WTC11 (cell line): ENCODE measurements at regions not wholly inside any gene's neighbourhood (a gene's known extent, or its start where the extent isn't known, plus 50 kb on each side); places are given as distances from the start of the nearest gene placed in this dataset.

Experiments used
- ATAC-seq: fragments of 200-7000 bp; cut with Tn5 transposase; 2 replicates; pipeline ENCODE4 v1.10.0; 2021; ENCODE audit warnings: mild to moderate bottlenecking, moderate library complexity
- CTCF ChIA-PET: fragments of 300-600 bp; sonication (Branson Sonifier 250); formaldehyde crosslinking; loops from one replicate; lab custom pipeline; 2021; ENCODE audit warnings: antibody characterized with exemption; lab: Charles Lee
- POLR2A ChIA-PET: fragments of 350-600 bp; sonication (Branson Sonifier 250); formaldehyde crosslinking; loops from one replicate; lab custom pipeline; 2021; ENCODE audit warnings: antibody characterized with exemption; lab: Charles Lee
- DNase-seq: peaks from one replicate; pipeline ENCODE4 v3.0.0; 2021; ENCODE audit warnings: low spot score
- H3K27ac Mint-ChIP-seq: 2 replicates; pipeline ENCODE4 v1.8.0; 2021; ENCODE audit warnings: mixed read lengths
- H3K27me3 Mint-ChIP-seq: 2 replicates; pipeline ENCODE4 v1.8.0; 2021; ENCODE audit warnings: low read depth, mild to moderate bottlenecking, moderate library complexity, mixed read lengths
- H3K36me3 Mint-ChIP-seq: 2 replicates; pipeline ENCODE4 v1.8.0; 2021; ENCODE audit warnings: mixed read lengths
- H3K4me1 Mint-ChIP-seq: 2 replicates; pipeline ENCODE4 v1.8.0; 2022; ENCODE audit warnings: mixed read lengths
- H3K4me3 Mint-ChIP-seq: 2 replicates; pipeline ENCODE4 v1.8.0; 2021; ENCODE audit warnings: mild to moderate bottlenecking, moderate library complexity, mixed read lengths
- H3K9me3 Mint-ChIP-seq: 2 replicates; pipeline ENCODE4 v1.8.0; 2021; ENCODE audit warnings: mixed read lengths
- ATF1 ChIP-seq: sonication (generic); formaldehyde crosslinking; IDR thresholded peaks from 2 replicates; pipeline ENCODE4 v1.8.1; 2023; ENCODE audit warnings: mild to moderate bottlenecking, moderate library complexity, missing genetic modification reagents
- ATF2 ChIP-seq: sonication (generic); formaldehyde crosslinking; IDR thresholded peaks from 2 replicates; pipeline ENCODE4 v1.8.1; 2022; ENCODE audit warnings: low read depth, missing genetic modification reagents, borderline replicate concordance
- FOXP4 ChIP-seq: sonication (generic); formaldehyde crosslinking; IDR thresholded peaks from 2 replicates; pipeline ENCODE4 v1.8.0; 2022; ENCODE audit warnings: mild to moderate bottlenecking, missing genetic modification reagents
- GRHL2 ChIP-seq: fragments of 250-450 bp; sonication (Bioruptor Pico); IDR thresholded peaks from 2 replicates; pipeline ENCODE4 v1.8.0; 2022; ENCODE audit warnings: mild to moderate bottlenecking, moderate library complexity; ENCODE audit not compliant: insufficient replicate concordance, severe bottlenecking
- RELA ChIP-seq: sonication (generic); formaldehyde crosslinking; IDR thresholded peaks from 2 replicates; pipeline ENCODE4 v1.8.1; 2022; ENCODE audit warnings: missing genetic modification reagents, mild to moderate bottlenecking, borderline replicate concordance
- SMAD3 ChIP-seq: sonication (generic); formaldehyde crosslinking; IDR thresholded peaks from 2 replicates; pipeline ENCODE4 v1.8.0; 2022; ENCODE audit warnings: missing genetic modification reagents, mild to moderate bottlenecking, borderline replicate concordance
- SMAD4 ChIP-seq: sonication (generic); formaldehyde crosslinking; IDR thresholded peaks from 2 replicates; pipeline ENCODE4 v1.8.0; 2022; ENCODE audit warnings: mild to moderate bottlenecking, missing genetic modification reagents
- TCF7 ChIP-seq: sonication (generic); formaldehyde crosslinking; IDR thresholded peaks from 2 replicates; pipeline ENCODE4 v1.8.0; 2022; ENCODE audit warnings: mild to moderate bottlenecking, low read depth, missing genetic modification reagents, moderate library complexity
- TEAD4 ChIP-seq: sonication (generic); formaldehyde crosslinking; IDR thresholded peaks from 2 replicates; pipeline ENCODE4 v1.8.0; 2022; ENCODE audit warnings: mild to moderate bottlenecking, missing genetic modification reagents
- ZBTB21 ChIP-seq: sonication (generic); formaldehyde crosslinking; IDR thresholded peaks from 2 replicates; pipeline ENCODE4 v1.8.1; 2023; ENCODE audit warnings: mild to moderate bottlenecking, missing genetic modification reagents, borderline replicate concordance
- ZNF263 ChIP-seq: sonication (generic); formaldehyde crosslinking; IDR thresholded peaks from 2 replicates; pipeline ENCODE4 v1.8.1; 2022; ENCODE audit warnings: low read depth, mild to moderate bottlenecking, moderate library complexity, missing genetic modification reagents
- ZNF416 ChIP-seq: fragments of 250-450 bp; sonication (Bioruptor Pico); IDR thresholded peaks from 2 replicates; pipeline ENCODE4 v1.9.0; 2021; ENCODE audit warnings: mild to moderate bottlenecking, inconsistent platforms
- TF ChIP-seq, protein P1 (sequence below): sonication (generic); formaldehyde crosslinking; IDR thresholded peaks from 2 replicates; pipeline ENCODE4 v1.8.1; 2022; ENCODE audit warnings: mild to moderate bottlenecking, missing genetic modification reagents, moderate library complexity, borderline replicate concordance
- TF ChIP-seq, protein P2 (sequence below): sonication (generic); formaldehyde crosslinking; IDR thresholded peaks from 2 replicates; pipeline ENCODE4 v1.8.1; 2023; ENCODE audit warnings: mild to moderate bottlenecking, missing genetic modification reagents, moderate library complexity

GRCh38 chr16:73371584-73372319, 323.8 kb upstream of the ZFHX3 start:
- H3K4me1 Mint-ChIP-seq, result peaks cover 6% of the 10 kb centered on the region
- no peaks in the 10 kb centered on the region for H3K27me3 Mint-ChIP-seq
- H3K27ac Mint-ChIP-seq, result no peak overlapping the region
- no peak overlapping the region for H3K4me3 Mint-ChIP-seq
- ChIA-PET POLR2A (no interaction called here), CTCF (no interaction called here)
- no peaks in the 10 kb centered on the region for H3K36me3 Mint-ChIP-seq
- H3K9me3 Mint-ChIP-seq, result no peaks in the 10 kb centered on the region
- TF ChIP-seq SMAD3 (CRISPR knock-in tag) (no peak), ATF1 (CRISPR knock-in tag) (no peak), TEAD4 (CRISPR knock-in tag) (no peak)
- ATAC-seq (no peak), DNase-seq (no peak)

- Mint-ChIP-seq H3K4me3 (no peak overlapping the region), H3K27me3 (no peaks in the 10 kb centered on the region), H3K4me1 (peaks cover 6% of the 10 kb centered on the region), H3K36me3 (no peaks in the 10 kb centered on the region), H3K27ac (no peak overlapping the region), H3K9me3 (no peaks in the 10 kb centered on the region)
- ChIA-PET POLR2A (no interaction called here), CTCF (no interaction called here)
- ATAC-seq (no peak), DNase-seq (no peak)
- TF ChIP-seq SMAD4 (no peak), ZNF416 (CRISPR knock-in tag) (no peak), ATF1 (CRISPR knock-in tag) (no peak), RELA (no peak), FOXP4 (CRISPR knock-in tag) (no peak), ZNF263 (CRISPR knock-in tag) (no peak), ZBTB21 (CRISPR knock-in tag) (no peak)
- TF ChIP-seq, protein P1, sequence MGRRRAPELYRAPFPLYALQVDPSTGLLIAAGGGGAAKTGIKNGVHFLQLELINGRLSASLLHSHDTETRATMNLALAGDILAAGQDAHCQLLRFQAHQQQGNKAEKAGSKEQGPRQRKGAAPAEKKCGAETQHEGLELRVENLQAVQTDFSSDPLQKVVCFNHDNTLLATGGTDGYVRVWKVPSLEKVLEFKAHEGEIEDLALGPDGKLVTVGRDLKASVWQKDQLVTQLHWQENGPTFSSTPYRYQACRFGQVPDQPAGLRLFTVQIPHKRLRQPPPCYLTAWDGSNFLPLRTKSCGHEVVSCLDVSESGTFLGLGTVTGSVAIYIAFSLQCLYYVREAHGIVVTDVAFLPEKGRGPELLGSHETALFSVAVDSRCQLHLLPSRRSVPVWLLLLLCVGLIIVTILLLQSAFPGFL (CRISPR knock-in tag), result no peak
- TF ChIP-seq, protein P2, sequence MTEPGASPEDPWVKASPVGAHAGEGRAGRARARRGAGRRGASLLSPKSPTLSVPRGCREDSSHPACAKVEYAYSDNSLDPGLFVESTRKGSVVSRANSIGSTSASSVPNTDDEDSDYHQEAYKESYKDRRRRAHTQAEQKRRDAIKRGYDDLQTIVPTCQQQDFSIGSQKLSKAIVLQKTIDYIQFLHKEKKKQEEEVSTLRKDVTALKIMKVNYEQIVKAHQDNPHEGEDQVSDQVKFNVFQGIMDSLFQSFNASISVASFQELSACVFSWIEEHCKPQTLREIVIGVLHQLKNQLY (CRISPR knock-in tag), result no peak
Observed at GRCh38 chr16:73369851-73370250, 321.9 kb upstream of the ZFHX3 start.

GRCh38 chr16:73368715-73369114, 320.8 kb upstream of the ZFHX3 start:
- CTCF ChIA-PET, result no interaction called here
- H3K27me3 Mint-ChIP-seq, result no peaks in the 10 kb centered on the region
- TF ChIP-seq TCF7 (CRISPR knock-in tag), result no peak
- TF ChIP-seq ATF2, result no peak
- TF ChIP-seq GRHL2 (CRISPR knock-in tag), result no peak
- no peak for TF ChIP-seq ZNF263 (CRISPR knock-in tag)
- H3K9me3 Mint-ChIP-seq, result no peaks in the 10 kb centered on the region
- no peaks in the 10 kb centered on the region for H3K36me3 Mint-ChIP-seq
- POLR2A ChIA-PET, result no interaction called here
- no peak overlapping the region for H3K4me3 Mint-ChIP-seq
- H3K27ac Mint-ChIP-seq, result no peak overlapping the region
- ATAC-seq (no peak), DNase-seq (no peak)
- H3K4me1 Mint-ChIP-seq, result peaks cover 6% of the 10 kb centered on the region
